Hepatocyte (in vitro differentiated cells): ENCODE measurements at regions not wholly inside any gene's neighbourhood (a gene's known extent, or its start where the extent isn't known, plus 50 kb on each side); places are given as distances from the start of the nearest gene placed in this dataset.

Source experiments
- CTCF ChIP-seq: fragments of 200-600 bp; sonication (generic); IDR thresholded peaks from 2 replicates; pipeline ENCODE4 v1.5.1; 2016; ENCODE audit warnings: antibody characterized with exemption, mild to moderate bottlenecking; ENCODE audit not compliant: poor library complexity
- EZH2 ChIP-seq: fragments of 200-600 bp; sonication (generic); IDR thresholded peaks from 2 replicates; pipeline ENCODE4 v1.6.1; 2016; ENCODE audit warnings: antibody characterized with exemption, mild to moderate bottlenecking, borderline replicate concordance
- EZH2phosphoT487 ChIP-seq: fragments of 200-600 bp; sonication (generic); IDR thresholded peaks from one replicate; pipeline ENCODE4 v1.6.1; 2018; ENCODE audit warnings: antibody characterized with exemption, mild to moderate bottlenecking, low read depth, moderate library complexity; ENCODE audit not compliant: unreplicated experiment, severe bottlenecking

GRCh38 chr2:16398486-16399043 lies 267.1 kb downstream of the CYRIA start:
- TF ChIP-seq CTCF (no peak), EZH2phosphoT487 (no peak), EZH2 (no peak)
